ENCODE measurements at regions not wholly inside any gene's neighbourhood (a gene's known extent, or its start where the extent isn't known, plus 50 kb on each side); places are given as distances from the start of the nearest gene placed in this dataset.

- no peak for TF ChIP-seq CTCF (IDR thresholded peaks at IDR 0.05)
- TF ChIP-seq POLR2A (IDR thresholded peaks at IDR 0.05): no peak
Measured at GRCh38 chr2:126784045-126784444, 114.6 kb upstream of the TEX51 start.

All from body of pancreas (tissue), 4 donors.